ENCODE measurements at regions not wholly inside any gene's neighbourhood (a gene's known extent, or its start where the extent isn't known, plus 50 kb on each side); places are given as distances from the start of the nearest gene placed in this dataset.

DNA sequence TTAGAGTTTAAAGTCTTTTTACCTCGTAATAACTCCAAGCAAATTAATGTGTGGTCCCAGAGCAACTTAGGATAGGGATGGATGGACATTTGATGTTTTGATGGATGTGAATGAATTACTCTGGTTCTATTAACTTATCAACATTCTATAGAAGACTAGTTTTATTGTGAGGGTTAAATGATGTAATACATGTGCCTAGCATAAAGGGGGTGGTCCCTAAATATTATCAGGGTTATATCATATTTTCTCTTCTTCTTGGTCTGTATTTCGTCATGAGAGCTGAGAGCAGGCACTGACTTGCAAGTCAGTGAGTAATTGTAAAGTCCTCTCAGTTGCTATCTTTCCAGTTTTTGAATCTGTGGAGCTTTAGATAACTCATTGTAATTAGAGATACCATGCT lies 219.3 kb downstream of the GATA3 start:
- ChIA-PET POLR2A (ENCODE audit: unreplicated experiment) (no interaction called here), CTCF (no interaction called here)
- Histone ChIP-seq H4K20me1 (ENCODE audit: insufficient read depth, low read length) (no peaks in the 10 kb centered on the region), H3K27me3 (ENCODE audit: control insufficient read depth, insufficient read depth, low read length) (no peaks in the 10 kb centered on the region), H3K4ac (ENCODE audit: low read depth, low read length) (no peak overlapping the region), H3K4me1 (ENCODE audit: control insufficient read depth, insufficient read depth, low read length) (no peaks in the 10 kb centered on the region), H3K4me2 (ENCODE audit: low read depth, low read length) (no peak overlapping the region), H4K8ac (ENCODE audit: low read depth in 2 of 2, low read length in 2 of 2) (no peak overlapping the region), H4K91ac (ENCODE audit: insufficient read depth, low read depth, low read length) (no peak overlapping the region), H3K14ac (replicated peaks; ENCODE audit: low read depth, low read length) (no peak overlapping the region), H3K56ac (ENCODE audit: extremely low read depth, insufficient read depth, low read length) (no peak overlapping the region), H2BK15ac (ENCODE audit: low read depth, low read length) (no peak overlapping the region), H3K9ac (ENCODE audit: low read depth, low read length) (no peak overlapping the region), H3K79me1 (ENCODE audit: low read depth in 1 of 2, low read length in 2 of 2) (no peaks in the 10 kb centered on the region), H3K18ac (ENCODE audit: low read depth, low read length) (no peak overlapping the region), H2AFZ (replicated peaks; ENCODE audit: low read length, poor library complexity) (no peak overlapping the region), H2AK5ac (ENCODE audit: low read depth, low read length) (no peak overlapping the region), H3K23ac (ENCODE audit: low read depth, low read length) (no peak overlapping the region), H3K9me3 (ENCODE audit: control insufficient read depth, insufficient read depth, low read length) (peaks cover 4% of the 10 kb centered on the region), H3K27ac (ENCODE audit: insufficient read depth, low read length) (no peak overlapping the region), H2BK120ac (ENCODE audit: low read depth, low read length) (no peak overlapping the region), H3K4me3 (ENCODE audit: insufficient read depth, low read depth, low read length) (no peak overlapping the region), H4K5ac (ENCODE audit: low read depth, low read length) (no peak overlapping the region), H3K9me1 (ENCODE audit: insufficient read depth, low read length) (no peaks in the 10 kb centered on the region), H2BK5ac (ENCODE audit: low read depth, low read length, poor library complexity, severe bottlenecking) (no peak overlapping the region), H2BK20ac (ENCODE audit: low read depth, low read length) (no peak overlapping the region), H3K36me3 (ENCODE audit: control insufficient read depth, insufficient read depth, low read length) (no peaks in the 10 kb centered on the region), H2AK9ac (replicated peaks; ENCODE audit: low read depth, low read length, poor library complexity) (no peak overlapping the region)
- in situ Hi-C loops (cut with MboI; ENCODE audit: low sequenced_read_pairs): no loop called here
- TF ChIP-seq NFE2L2 (IDR thresholded peaks at IDR 0.05; ENCODE audit: low read depth, low read length): no peak
- TF ChIP-seq MAZ (IDR thresholded peaks at IDR 0.05; ENCODE audit: borderline replicate concordance, low read depth, low read length): no peak
- TF ChIP-seq CEBPB (IDR thresholded peaks at IDR 0.05; ENCODE audit: low read depth, low read length): no peak
- TF ChIP-seq SMC3 (IDR thresholded peaks at IDR 0.05; ENCODE audit: low read depth, low read length): no peak
- TF ChIP-seq, protein P1, sequence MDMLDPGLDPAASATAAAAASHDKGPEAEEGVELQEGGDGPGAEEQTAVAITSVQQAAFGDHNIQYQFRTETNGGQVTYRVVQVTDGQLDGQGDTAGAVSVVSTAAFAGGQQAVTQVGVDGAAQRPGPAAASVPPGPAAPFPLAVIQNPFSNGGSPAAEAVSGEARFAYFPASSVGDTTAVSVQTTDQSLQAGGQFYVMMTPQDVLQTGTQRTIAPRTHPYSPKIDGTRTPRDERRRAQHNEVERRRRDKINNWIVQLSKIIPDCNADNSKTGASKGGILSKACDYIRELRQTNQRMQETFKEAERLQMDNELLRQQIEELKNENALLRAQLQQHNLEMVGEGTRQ (IDR thresholded peaks at IDR 0.05; ENCODE audit: low read depth, low read length): no peak
- dilution Hi-C loops (cut with HindIII; ENCODE audit: low sequenced_read_pairs, unreplicated experiment): no loop called here
- no CpG with 5 or more reads among the region's 2 CpGs for WGBS, 2 experiments (ENCODE audit: extremely low coverage in 2 of 2, insufficient read length in 1 of 2)
- intact Hi-C loops (cut with micrococcal nuclease): no loop called here
- no TSS peak for BruUV-seq (replicated peaks)
- ATAC-seq (ENCODE audit: low read depth): no peak
- no peak for DNase-seq

Data from IMR-90 (cell line).